Activated CD8-positive, alpha-beta memory T cell treated with anti-CD3 and anti-CD28 coated beads, Interleukin-2, amount 50 U/mL, for 24 hours (primary cell): ENCODE measurements at regions not wholly inside any gene's neighbourhood (a gene's known extent, or its start where the extent isn't known, plus 50 kb on each side); places are given as distances from the start of the nearest gene placed in this dataset.

Experiments
- DNase-seq: peaks from one replicate; pipeline ENCODE4 v3.0.0-alpha.2; 2020; ENCODE audit errors: extremely low read depth

DNA sequence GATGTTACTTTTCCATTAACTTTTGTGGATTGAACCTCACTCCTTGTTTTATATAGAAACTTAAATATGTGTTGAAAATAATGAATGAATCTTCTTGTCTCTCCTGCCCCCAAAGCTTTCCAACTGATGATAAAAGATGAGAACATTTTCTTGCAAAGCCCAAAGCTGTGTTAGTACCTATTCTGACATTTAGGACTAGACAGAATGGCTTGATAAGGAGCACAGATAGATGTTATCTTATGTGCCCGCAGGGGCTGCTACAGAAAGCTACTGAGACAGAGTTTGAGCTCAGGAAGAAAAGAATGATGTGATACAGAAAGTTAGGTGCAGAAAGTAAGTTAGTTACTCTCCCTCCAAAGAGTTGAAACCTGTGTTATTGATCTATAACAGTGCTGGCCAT lies 109.4 kb upstream of the ATP11B start:
- no peak for DNase-seq

DNA sequence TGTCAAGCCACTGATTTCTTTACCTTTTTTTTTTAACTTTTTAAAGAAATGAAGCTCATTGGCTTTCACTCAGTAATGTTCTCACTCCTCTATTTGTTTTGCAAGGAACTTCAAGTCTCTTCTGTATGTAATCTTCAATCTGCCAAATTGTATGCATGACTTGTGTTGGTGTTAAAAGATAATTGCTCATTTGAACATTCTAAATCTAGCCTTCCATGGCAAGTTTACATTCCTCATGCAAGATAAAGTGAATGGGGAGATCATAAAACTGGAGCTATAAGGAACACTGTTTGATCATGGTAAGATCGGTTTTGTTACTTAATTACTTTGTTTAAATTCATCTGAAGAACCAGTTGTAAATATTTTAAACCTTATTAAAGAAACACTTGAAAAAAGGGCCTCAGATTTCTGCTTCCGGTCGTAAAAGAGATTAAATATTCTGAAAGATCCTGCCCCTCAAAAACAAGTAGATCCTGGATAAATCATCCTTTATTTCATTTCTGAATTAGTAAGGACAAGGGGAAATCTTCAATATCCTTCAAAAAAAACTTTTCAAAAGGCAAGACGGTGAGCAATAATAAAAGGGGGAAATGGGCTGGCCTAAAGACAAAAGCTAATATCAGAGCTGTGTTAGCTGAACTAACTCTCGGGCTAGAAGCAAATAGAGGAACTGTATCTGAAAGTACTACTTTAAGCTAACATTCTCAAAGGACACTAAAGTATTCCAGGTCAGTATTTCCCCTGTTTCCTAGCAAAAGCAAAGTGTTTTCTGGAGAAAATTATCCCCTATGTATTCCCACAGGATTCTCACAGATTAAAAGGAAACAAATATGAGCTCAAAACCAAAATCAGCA lies 107.0 kb upstream of the ATP11B start:
- DNase-seq: no peak

DNA sequence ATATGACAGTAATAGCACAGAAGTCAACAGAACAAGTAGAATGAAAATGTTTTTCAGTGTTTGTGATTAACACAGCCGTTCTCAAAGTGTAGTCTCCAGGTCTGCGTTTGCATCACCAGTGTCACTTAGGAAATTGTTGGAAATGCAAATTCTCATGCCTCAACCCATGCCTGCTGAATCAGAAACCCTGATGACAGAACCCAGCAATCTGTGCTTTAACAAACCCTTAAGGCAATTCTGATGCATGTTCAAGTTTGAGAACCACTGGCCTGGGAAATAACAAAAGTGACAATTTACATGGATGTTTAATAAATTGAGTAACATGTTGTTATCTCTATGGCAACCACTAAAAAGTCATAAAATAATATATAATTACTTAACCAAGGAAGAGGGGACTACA lies 103.1 kb upstream of the ATP11B start:
- no peak for DNase-seq

DNA sequence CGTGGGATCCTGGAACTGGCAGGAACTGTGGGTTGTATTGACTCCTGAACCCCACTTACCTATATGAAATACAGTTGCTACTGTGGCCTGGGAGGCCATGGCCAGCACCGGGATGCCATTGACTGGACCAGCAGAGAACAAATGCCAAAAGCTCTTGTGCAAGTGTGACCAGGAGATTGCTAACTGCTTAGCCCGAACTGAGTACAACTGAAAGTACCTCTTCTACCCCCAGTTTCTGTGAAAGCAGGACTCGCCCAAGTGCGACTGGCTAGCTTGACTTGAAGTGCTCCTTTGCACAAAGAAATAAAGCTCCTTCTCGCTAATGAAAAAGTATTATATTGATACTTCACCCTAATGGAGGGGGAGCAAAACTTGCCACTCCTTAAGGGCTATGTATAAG lies 101.3 kb upstream of the ATP11B start:
- no peak for DNase-seq

DNA sequence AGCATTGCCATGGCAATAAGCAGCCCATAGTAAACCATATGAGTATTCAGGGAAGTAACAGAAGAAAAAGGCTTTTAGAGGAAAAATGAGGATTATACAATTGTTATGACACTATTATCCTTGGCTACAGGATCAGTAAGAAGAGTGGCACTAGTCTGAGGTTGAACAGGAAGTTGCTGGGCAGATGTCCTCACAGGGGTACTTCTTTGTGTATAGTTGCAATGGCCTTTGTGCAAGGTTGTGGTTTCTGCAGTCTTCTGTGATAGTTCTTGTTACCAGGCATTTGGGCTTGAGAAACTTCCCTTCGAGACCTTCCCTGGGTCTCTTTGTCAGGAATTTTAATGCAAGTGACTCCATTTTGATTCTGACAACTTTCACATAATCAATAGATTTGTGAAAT lies 100.6 kb upstream of the ATP11B start:
- no peak for DNase-seq

DNA sequence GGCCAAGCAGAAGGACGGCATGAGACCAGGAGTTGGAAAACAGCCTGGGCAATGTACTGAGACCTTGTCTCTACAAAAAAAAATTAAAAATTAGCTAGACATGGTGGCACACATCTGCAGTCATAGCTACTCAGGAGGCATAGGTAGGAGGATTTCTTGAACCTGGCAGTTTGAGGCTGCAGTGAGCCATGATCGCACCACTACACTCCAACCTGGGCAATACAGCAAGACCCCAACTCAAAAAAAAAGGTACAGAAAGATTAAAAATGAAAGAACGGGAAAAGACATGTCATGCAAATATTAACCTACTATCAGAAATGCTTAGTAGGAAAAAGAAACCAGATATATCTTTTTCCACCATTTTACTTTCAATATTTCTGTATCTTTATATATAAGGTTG lies 99.6 kb upstream of the ATP11B start:
- DNase-seq: no peak

DNA sequence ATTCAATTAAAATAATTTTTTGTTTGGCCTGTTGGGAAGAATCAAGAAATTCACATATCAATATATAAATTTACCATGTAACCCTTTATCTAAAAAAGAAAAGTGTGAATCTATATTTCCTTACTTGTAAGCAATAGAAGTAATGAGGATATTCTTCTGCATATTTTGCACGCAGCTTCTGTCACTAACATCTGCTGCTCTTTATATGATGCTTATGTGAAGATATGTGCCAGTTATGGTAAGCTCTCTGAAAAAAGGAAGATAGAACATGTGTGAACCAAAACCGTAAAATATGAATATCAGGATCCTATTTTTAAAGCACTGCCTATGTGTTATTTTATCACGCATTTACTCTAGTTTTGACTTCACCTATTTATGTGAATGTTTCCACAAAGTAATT lies 96.4 kb upstream of the ATP11B start:
- DNase-seq: no peak

DNA sequence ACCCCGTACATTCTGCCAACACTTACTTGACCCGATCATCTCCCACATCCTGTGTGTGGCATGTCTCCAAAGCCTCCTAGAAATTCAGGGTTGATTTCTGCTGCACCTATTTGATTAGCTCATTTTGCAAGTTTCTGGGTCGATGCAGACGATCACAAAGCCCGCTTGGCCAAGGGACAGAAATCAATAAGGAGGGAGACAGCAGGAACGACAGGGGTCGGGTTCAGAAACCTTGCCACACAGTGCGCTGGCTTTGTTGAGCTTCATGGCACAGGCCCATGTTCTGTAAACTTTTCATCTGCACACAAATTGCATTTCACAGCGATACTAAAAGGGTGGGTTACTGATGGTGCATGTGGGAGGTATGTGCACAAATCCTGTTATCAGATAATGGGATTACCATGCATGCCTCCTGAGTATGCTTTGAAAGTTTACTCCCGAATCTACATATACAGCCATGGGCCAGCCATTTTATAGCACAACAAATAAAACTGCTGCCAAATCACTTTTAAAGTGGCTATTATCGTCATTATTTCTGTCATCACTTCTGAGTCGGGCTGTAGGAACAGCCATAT lies 95.9 kb upstream of the ATP11B start:
- DNase-seq: no peak

DNA sequence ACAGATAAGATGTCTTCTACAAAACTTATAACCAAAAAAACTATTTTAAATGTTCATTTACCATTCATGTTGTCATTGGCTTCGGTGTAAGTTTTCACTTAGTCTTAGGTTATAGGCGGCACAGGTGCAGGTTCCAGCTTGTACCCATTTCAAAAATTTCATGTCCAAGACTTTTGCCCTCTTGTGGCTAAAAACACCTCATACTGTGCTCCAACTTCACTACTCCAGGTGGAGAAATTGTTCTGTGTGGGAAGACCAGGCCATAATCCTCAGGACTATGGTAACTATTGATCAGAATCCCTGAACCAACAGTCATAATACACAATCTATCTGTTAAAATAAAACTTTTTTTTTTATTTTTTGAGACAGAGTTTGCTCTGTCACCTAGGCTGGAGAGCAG lies 95.2 kb upstream of the ATP11B start:
- DNase-seq: no peak

DNA sequence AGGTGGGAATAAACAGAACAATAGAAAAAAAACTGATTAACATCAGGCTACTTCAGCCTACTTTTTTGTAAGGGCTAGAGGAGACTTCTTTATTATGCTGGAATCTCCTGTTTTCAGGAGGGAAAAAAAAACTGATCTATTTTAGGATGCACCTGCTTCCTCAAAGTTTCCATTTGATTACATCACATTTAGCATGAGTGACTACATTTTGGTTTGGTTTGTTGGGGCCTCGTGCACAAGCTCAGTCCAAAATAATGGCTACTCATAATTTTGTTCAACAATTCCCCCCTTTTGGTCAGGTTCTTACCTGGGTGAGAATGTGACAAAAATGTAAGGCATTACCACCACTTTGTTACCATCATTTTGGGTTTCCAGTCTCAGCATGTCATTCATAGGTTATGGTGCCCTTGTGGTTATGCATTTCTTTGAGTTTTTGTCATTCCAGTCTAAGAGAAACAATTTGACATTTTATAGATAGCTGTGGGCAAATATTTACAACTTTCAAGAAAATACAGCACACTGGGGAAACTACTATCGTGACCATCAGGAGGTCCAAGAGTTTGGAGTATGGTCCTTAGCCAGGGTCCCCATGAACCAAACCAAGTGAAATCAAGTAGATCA lies 93.6 kb upstream of the ATP11B start:
- no peak for DNase-seq

DNA sequence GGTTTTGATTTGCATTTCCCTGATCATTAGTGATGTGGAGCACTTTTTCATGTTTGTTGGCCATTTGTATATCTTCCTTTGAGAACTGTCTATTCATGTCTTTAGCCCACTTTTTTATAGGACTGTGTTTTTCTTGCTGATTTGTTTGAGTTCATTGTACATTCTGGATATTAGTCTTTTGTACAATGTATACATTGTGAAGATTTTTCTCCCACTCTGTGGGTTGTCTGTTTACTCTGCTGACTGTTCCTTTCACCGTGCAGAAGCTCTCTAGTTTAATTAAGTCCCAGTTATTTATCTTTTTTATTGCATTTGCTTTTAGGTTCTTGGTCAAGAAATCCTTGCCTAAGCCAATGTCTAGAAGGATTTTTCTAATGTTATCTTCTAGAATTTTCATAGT lies 91.1 kb upstream of the ATP11B start:
- DNase-seq: no peak

DNA sequence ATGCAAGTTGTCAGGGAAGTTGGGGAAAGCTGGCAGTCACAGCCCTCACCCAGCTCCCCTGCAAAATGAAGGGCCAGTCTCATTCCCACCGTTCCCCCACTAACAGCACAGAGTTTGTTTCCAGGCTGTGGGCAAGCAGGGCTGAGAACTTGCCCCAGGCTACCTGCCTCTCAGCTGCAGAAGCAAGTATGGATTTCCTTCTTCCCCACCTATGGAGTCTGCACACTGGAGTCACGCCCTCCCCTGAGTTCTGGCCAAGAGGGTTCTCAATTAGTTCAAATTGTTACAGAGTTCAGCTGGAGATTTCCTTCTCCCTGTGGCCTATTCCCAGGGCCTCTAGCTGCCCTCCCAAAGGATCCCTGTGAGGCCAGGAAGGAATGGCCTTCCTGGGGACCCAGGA lies 90.1 kb upstream of the ATP11B start:
- no peak for DNase-seq

DNA sequence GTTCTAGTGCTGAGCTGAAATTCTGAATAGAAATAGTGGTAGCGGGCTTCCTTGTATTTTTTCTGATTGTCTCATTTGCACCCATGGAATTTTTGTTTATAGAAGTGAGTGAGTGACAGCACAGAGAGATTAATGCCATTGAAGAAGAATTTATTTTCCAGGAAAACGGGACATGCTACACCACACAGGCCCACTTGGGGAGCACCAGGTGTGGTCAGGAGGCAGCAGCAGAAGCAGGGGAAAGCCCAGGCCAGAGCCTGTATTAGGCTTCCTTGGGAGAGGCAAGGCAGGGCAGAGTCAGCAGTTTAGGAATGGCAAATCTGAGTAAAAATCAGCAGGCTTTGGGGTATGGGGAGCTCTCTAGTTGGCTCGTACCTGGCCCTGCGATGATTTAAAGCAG lies 88.4 kb upstream of the ATP11B start:
- DNase-seq: no peak

DNA sequence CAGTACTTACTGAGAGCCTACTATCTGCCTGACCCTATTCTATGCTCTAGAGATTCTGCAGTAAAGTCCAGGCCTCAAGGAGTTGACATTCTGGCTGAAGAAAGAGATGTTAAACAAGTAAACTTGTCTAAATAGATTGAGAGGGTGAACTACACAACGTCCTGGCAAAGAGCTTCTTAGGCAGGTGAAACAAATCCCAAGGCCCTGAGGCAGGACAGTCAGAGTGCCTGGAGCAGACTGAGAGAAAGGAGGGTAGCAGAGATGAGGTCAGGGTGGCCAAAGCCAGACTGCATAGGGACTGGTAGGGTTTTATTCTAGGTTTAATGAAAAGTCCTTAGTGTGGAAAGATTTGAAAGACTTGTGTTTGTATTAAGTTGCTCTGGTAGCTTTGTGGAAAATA lies 84.5 kb upstream of the ATP11B start:
- no peak for DNase-seq

DNA sequence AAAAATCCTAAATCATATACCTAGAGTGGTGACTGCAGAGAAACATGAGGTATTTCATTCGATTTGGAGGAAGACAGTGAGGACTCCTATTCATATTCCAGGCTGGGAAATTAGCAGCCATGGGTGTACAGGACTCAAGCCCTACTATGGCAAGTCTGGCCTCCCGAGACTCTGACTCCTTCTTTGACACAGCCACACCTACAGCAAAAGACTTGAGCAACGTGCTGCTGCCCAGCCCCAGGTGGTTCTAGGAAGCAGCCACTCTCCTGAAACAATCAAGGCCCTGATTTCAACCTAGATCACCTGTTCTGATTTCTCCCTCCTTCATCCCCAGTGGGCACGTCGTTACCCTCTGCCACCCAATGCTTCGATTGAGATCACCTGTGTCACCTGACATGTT lies 84.0 kb upstream of the ATP11B start:
- DNase-seq: no peak

DNA sequence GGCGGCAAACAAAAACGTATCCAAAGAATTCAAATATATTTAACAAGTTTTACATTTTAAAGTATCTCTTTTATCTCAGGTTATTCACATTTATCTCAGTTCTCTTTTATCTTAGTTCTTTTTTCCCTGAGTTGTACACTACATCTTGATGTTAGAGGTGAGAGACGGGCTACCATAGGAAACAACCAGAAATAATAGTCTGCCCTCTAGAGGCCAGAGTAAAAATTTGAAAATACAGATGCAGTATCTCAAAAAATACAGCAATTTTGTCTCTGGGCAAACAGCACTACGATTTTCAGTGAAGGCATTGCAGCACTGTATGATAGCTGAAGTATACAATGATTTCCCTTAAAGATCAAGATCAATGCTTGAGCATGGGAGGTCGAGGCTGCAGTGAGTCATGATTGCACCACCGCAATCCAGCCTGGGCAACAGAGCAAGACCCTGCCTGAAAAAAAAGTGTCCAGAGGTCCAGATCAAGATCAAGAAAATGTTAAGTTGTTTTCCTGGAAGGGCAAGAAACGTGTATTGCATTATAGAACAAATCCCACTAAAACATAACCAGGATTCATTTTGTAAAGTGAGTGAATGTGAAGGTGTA lies 82.6 kb upstream of the ATP11B start:
- no peak for DNase-seq

DNA sequence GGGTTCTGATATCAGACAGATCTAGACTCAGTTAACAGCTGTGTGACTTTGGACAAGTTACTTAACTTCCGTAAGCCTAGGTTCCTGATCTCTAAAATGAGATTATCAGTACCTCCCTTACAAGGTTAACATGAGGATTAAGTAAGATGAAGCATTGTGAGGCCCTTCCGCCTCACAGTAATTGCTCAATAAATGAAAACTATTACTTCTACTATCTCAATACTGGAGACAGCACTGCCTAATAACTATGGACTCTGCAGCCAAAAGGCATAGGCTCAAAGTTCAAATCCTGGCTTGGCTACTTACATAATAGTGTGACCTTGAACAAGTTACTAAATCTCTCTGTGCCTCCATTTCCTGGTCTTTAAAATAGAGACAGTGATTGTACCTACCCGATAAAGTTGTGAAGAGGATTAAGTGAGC lies 82.0 kb upstream of the ATP11B start:
- no peak for DNase-seq

DNA sequence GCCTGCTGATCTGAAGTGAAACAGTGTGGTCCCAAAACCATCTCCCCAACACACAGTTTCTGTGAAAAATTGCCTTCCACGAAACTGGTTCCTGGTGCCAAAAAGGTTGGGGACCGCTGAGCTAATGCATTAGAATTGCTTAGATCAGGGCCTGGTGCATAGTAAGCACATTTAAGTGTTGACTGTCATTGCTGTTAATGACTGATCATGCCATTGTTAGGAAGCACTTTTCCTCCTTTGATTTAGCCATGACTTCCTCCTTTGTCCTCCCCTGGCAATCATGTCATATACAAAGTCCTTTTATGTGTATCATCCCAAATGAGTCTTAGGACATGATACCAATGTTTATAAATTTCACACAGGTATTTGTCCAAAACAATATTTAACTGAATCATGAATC lies 81.5 kb upstream of the ATP11B start:
- DNase-seq: no peak

DNA sequence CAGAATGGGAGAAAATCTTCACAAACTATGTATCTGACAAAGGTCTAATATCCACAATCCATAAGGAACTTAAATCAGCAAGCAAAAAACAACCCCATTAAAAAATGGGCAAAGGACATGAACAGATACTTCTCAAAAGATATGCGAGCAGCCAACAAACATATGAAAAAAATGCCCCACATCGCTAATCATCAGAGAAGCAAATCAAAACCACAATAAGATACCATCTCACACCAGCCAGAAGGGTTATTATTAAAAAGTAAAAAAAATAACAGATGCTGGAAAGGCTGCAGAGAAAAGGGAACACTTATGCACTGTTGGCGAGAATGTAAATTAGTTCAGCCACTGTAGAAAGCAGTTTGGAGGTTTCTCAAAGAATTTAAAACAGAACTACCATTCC lies 80.2 kb upstream of the ATP11B start:
- DNase-seq: no peak

DNA sequence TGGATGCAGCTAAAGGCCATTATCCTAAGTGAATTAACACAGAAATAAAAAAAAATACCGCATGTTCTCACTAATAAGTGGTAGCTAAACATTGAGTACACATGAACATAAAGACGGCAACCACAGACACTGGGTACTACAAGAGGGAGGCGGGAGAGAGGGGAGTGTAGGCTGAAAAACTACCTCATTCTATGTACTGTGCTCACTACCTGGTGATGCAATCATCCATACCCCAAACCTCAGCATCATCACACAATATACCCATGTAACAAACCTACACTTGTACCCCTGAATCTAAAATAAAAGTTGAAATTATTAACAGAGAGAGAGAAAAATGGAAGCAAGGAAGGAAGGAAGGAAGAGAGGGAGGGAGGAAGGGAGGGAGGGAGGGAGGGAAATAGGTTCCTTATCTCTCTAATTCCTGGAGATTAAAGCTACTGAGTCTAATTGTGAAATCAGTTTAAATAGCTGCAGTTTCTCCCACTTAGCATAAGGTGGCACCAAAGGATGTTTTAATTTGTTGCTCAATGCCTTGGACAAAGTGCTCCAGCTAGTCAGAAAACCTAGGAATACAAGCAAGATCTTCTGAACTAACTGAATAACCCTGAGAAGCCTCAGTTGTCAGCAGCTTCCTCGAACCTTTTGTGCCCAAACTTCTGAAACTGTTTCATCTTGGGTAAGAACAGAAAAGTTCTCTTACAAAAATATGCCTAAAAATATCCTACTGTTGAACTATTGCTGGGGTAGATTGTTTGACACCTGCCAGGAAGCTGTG lies 79.4 kb upstream of the ATP11B start:
- DNase-seq: no peak

DNA sequence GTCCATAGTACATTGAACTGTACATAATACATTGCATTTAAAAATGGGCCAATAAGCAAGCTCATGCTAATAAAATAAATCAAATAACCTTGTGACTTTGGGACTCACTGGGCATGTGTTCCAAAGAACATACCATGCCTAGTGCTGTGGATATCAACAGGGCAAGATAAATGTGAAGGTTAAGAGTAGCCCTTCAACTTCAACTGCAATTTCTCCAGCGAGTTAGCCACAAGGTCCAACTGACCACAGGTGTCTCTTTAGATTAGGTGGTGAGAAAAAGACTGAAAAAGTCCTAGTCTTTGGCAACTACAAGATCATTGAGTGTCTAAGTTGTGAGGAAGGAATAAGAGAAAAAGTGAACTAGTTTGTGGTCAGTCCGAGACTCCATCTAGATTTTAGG lies 78.3 kb upstream of the ATP11B start:
- DNase-seq: no peak

DNA sequence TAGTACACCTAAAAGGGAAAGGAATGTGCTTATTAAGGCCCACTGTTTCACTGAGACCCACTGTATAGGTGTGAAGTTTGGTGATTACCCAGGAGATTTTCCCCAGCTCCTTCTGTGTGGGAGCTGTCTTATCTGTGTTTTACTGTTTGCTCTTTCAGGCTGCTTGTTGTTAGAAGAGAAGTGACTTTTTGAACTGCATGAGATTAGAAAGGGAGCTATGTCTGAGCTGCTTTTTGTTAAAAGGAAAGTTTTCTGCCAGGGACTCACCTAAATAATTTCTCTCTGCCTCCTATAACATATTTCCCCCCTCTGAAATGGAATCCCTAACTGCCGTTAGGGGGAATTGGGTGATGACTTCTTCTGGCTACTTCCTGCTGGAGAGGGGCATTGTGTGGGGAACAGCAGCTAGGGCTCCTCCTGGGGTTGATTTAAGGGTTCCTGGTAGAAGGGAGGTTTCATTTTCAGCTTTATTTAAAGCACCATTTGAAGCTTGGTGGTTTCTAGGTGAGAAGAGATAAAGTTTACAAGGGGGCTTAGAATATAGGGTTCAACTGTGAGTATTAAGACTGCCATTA lies 77.1 kb upstream of the ATP11B start:
- no peak for DNase-seq
